Retinal pigment epithelial cell (primary cell): ENCODE measurements at regions not wholly inside any gene's neighbourhood (a gene's known extent, or its start where the extent isn't known, plus 50 kb on each side); places are given as distances from the start of the nearest gene placed in this dataset.

Source experiments
- DNase-seq: peaks from one replicate; pipeline ENCODE4 v3.0.0-alpha.2; 2010; ENCODE audit warnings: low read depth
- H3K4me3 ChIP-seq: 2 replicates; pipeline ENCODE4 v1.5.1; 2011; ENCODE audit warnings: mild to moderate bottlenecking, low read length, control low read depth, moderate library complexity
- TF ChIP-seq, protein P1 (sequence below): conservative IDR thresholded peaks from 2 replicates; pipeline ENCODE4 v1.5.1; 2011; ENCODE audit warnings: low read depth, low read length, control low read depth, inconsistent platforms

DNA sequence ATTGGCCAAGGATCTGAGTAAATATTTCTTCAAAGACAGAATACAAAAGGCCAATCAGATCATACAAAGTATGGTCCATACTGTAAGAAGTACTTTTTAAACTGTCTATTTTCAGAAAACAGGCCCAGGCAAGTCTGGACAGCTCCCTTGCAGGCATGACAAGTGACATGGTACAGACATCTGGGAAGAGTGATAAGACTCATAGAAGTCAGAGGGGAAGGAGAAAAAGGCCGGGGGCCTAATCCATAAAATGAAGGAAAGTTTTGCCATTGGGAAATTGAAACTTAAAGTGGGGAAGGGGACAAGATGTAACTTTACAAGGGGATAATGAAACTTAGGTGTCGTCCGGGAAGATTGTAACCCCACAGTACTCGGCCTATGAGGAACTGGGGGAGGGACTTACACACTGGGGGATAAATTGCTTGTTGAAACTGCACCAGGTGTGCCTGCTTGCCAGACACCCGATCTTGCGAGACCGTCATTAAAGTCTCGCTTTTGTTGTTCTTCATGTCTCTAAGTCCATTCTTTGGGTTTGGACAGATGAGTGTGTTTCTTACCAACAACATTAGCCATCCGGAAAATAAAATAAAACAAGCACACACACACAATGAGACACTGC lies 684.0 kb downstream of the CDH11 start:
- TF ChIP-seq, protein P1, sequence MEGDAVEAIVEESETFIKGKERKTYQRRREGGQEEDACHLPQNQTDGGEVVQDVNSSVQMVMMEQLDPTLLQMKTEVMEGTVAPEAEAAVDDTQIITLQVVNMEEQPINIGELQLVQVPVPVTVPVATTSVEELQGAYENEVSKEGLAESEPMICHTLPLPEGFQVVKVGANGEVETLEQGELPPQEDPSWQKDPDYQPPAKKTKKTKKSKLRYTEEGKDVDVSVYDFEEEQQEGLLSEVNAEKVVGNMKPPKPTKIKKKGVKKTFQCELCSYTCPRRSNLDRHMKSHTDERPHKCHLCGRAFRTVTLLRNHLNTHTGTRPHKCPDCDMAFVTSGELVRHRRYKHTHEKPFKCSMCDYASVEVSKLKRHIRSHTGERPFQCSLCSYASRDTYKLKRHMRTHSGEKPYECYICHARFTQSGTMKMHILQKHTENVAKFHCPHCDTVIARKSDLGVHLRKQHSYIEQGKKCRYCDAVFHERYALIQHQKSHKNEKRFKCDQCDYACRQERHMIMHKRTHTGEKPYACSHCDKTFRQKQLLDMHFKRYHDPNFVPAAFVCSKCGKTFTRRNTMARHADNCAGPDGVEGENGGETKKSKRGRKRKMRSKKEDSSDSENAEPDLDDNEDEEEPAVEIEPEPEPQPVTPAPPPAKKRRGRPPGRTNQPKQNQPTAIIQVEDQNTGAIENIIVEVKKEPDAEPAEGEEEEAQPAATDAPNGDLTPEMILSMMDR: no peak
- DNase-seq: no peak
- H3K4me3 ChIP-seq: no peak overlapping the region

DNA sequence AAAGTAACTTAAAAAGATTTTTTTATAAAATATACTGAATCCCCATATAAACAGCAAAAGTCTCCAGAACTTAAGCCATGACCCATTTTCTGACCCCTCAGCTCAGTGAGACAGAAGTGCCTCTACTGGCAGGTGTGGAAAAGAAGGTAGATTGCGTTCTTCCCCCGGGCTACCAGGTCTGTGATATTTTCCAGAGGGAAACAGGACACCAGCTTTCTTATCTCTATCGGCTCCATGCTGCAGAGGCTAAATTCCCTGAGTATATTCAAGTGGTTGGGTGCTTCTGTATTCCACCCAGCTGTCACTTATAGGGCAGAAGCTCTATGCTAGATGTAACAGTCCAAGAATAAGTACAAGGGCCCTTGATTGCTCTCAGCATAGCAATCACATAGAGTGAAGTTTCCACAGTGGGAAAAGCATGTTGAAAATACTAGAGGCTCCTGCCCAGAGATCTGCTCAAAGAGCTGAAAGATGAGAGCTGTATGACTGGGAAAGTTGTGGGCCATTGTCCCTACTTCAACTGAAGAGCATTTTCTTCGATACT lies 687.3 kb downstream of the CDH11 start:
- TF ChIP-seq, protein P1: no peak
- H3K4me3 ChIP-seq: no peak overlapping the region
- DNase-seq: no peak

DNA sequence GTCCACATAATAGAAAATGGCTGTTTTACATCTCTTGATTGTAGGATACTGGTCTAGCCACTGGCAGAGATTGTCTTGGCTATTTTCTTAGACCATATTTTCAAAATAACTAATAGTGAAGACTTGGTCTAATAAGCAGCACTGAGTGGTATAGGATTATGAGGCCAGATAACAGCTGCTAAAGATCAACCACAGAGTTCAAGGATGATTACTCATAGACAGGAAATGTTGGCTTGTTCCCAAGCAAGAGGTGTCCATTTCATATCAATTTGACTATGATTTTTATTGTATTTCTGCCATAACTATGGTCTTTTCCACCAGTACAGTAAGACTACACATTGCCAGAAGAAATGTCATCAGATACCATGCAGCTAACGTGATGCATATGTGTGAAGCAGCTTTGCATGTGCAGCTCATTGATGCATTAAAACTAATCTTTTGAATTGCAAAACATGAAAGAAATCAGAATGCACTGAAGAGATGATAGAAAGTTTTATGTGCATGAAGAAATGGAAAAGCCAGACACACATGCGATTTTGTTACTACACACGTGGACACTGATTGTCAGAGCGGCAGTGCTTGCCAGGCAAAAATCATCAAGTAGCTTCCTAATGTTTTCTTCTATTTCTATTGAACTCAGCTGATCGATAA lies 693.3 kb downstream of the CDH11 start:
- H3K4me3 ChIP-seq: no peak overlapping the region
- peak; percentile 69 for DNase-seq
- TF ChIP-seq, protein P1: no peak

DNA sequence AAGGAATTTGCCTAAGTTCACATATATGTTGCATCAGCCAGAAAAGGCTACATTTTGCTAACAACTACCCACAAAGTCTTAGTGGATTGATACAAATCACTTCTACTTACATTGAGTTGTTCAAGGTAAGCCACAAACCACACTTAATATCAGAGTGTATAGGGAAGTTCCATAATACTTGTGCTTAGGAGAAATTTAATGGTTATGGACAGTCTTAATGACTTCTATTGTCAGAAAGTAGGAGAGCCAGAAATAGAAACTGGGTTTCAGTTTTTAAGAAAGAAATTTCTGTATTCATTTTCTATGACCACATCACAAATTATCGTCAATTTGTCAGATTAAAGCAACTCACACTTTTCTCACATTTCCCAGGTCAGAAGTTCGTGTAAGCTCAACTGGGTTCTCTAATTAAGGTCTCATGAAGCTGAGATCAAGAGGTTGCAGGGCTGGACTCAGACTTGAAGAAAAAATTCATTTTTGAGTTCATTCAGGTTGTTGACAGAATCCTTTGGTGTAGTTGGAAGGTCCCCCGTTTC lies 695.7 kb downstream of the CDH11 start:
- H3K4me3 ChIP-seq: no peak overlapping the region
- TF ChIP-seq, protein P1: no peak
- DNase-seq: no peak

DNA sequence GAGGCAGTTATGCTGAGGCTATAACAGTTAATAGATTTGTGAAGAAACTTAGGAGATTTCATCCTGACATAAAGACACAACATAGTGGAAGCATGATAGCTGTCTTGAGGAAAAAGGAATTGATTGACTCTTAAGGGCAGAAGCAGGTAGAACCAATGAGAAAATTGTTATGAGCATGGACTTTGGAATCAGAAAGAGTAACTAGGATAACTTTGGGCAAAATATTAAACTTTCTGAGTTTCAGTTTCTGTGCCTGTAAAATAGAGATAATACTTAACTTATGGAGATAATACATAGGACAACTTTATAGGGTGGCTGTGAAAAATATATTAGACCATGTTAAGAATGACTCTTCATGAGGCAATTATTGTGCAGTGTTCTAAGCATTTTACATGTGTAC lies 696.5 kb downstream of the CDH11 start:
- H3K4me3 ChIP-seq: no peak overlapping the region
- DNase-seq: no peak
- TF ChIP-seq, protein P1: no peak

DNA sequence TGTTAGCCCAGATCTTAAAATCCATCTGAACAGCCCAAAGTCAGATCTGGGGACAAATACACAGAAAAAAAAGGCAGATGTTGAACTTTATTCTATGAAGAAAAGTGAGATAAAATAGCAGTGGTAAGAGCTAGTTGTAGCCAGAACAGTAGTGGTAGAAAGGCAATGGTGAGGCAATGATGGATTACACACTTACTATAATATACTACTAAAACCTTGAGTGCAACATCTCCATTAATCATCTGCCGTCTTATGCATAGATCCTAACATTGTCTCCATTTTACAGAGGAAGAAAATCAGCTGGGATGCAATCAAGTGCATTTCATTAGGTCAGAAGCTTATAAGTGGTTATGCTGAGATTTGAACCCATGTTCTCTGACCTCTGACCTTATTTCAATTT lies 699.6 kb downstream of the CDH11 start:
- DNase-seq: no peak
- H3K4me3 ChIP-seq: no peak overlapping the region
- TF ChIP-seq, protein P1: no peak
